ENCODE measurements at regions not wholly inside any gene's neighbourhood (a gene's known extent, or its start where the extent isn't known, plus 50 kb on each side); places are given as distances from the start of the nearest gene placed in this dataset.

DNA sequence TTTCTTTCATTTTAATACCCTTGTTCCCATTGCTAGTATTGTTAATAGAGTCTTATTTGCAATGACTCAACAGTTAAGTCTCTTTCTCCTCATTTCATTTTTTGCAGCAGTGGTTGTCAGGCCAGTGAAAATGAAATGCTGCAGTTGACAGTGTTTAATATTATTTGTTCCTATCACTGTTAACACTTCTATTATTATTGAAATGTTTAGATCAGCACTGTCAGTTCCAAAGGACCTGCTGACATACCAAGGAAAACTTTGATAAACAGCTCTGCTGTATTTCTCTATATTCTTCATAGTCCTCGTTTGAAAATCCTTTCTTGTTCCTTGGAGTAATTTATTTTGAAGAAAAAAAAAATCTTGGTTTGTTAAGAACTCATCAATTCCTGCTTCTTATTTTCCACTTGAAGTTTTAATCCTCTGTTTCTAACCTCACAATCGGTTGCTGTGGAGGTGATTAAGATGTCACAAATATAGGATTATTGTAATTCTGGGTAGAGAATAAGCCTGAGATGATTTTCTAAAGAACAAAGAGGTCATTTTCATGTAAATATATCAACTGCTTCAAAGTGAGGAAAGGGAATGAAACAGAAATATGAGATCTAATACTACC is 1065.9 kb upstream of the CITED2 start:
- no peaks in the 10 kb centered on the region for H3K36me3 ChIP-seq (ENCODE audit: control insufficient read depth in 5 of 5, insufficient read depth in 5 of 5, low read length in 5 of 5)
- no peak overlapping the region for H3K9ac ChIP-seq (ENCODE audit: low read length in 5 of 5)
- H3K9me3 ChIP-seq (ENCODE audit: control insufficient read depth in 5 of 5, low read length in 5 of 5), result no peaks in the 10 kb centered on the region
- no peak overlapping the region for H3K27ac ChIP-seq (ENCODE audit: low read depth, low read length)
- H3K4me3 ChIP-seq (ENCODE audit: low read depth in 1 of 5, low read length in 5 of 5), result no peak overlapping the region
- H3K4me1 ChIP-seq (ENCODE audit: control insufficient read depth in 5 of 5, insufficient read depth in 5 of 5, low read length in 5 of 5), result peaks cover 0 to 2% (median under 1%) of the 10 kb centered on the region in 5 donors
- no peaks in the 10 kb centered on the region for H3K27me3 ChIP-seq (ENCODE audit: control insufficient read depth in 5 of 5, insufficient read depth in 4 of 5, low read length in 5 of 5)

DNA sequence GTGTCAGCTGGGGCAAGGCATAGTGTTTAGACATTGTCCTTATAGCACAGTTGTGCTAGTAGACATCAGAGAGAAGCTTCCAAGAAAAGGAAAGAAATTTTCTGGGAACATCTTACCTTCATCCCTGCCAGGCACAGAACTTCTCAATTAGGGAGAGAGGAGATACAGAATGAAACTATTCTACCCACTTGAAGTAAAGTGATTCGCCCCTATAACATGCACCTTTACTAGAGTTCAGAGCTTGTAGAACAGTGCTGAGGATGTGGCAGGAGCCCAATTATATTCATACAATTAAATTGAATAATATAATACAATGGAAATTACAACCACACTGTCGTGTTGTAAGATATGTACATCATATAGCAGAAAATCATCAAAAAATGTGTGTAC is 1063.9 kb upstream of the CITED2 start:
- no peak overlapping the region for H3K4me3 ChIP-seq (ENCODE audit: low read depth in 1 of 5, low read length in 5 of 5)
- H3K4me1 ChIP-seq (ENCODE audit: control insufficient read depth in 5 of 5, insufficient read depth in 5 of 5, low read length in 5 of 5), result no peaks in the 10 kb centered on the region
- no peaks in the 10 kb centered on the region for H3K27me3 ChIP-seq (ENCODE audit: control insufficient read depth in 5 of 5, insufficient read depth in 4 of 5, low read length in 5 of 5)
- H3K36me3 ChIP-seq (ENCODE audit: control insufficient read depth in 5 of 5, insufficient read depth in 5 of 5, low read length in 5 of 5), result no peaks in the 10 kb centered on the region
- no peak overlapping the region for H3K9ac ChIP-seq (ENCODE audit: low read length in 5 of 5)
- peaks cover 0 to 5% (median 0%) of the 10 kb centered on the region in 5 donors for H3K9me3 ChIP-seq (ENCODE audit: control insufficient read depth in 5 of 5, low read length in 5 of 5)
- H3K27ac ChIP-seq (ENCODE audit: low read depth, low read length), result no peak overlapping the region

GRCh38 chr6:140437619-140438345 is 1063.3 kb upstream of the CITED2 start:
- H3K27me3 ChIP-seq (ENCODE audit: control insufficient read depth in 5 of 5, insufficient read depth in 4 of 5, low read length in 5 of 5), result no peaks in the 10 kb centered on the region
- H3K9me3 ChIP-seq (ENCODE audit: control insufficient read depth in 5 of 5, low read length in 5 of 5), result peaks cover 0 to 5% (median 0%) of the 10 kb centered on the region in 5 donors
- no peak overlapping the region for H3K9ac ChIP-seq (ENCODE audit: low read length in 5 of 5)
- H3K27ac ChIP-seq (ENCODE audit: low read depth, low read length), result no peak overlapping the region
- H3K4me1 ChIP-seq (ENCODE audit: control insufficient read depth in 5 of 5, insufficient read depth in 5 of 5, low read length in 5 of 5), result no peaks in the 10 kb centered on the region
- H3K36me3 ChIP-seq (ENCODE audit: control insufficient read depth in 5 of 5, insufficient read depth in 5 of 5, low read length in 5 of 5), result no peaks in the 10 kb centered on the region
- no peak overlapping the region for H3K4me3 ChIP-seq (ENCODE audit: low read depth in 1 of 5, low read length in 5 of 5)

DNA sequence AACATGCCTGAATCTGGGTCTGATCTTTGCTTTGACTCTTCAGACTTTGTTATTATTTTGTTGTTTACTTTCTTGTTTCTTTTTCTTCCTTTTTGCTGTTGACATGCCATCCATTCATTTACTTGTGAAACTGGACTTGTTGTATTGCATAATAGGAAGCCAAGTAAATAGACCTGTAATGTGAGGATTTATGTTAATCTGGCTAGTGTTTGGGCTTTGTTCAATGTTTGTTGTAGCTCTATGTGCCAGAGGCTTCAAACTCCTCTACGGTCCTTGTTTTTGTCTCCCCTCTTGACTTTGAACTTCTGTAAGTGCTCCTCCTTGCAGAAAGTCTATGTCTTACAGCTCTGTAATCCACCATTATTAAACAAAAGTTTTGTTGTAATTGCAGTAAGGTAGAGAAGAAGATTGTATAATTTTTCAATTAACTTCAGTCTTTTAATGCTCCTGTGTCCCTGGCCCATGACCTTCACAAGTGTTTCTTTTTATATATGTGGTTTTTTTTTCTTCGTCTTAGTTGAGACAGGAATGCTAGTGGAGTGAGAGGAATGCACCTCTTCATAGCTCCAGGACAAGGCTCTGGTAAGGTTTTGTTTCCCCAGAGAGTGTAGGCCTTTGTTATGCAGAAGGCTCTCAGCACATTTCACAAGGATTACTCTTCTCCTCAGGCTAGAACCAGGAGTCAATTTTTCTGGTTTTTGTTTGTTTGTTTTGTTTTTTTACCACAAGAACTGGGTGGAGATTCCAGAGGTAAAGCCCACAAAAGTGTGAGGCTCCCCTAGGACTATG is 1061.8 kb upstream of the CITED2 start:
- no peak overlapping the region for H3K27ac ChIP-seq (ENCODE audit: low read depth, low read length)
- no peaks in the 10 kb centered on the region for H3K4me1 ChIP-seq (ENCODE audit: control insufficient read depth in 5 of 5, insufficient read depth in 5 of 5, low read length in 5 of 5)
- H3K4me3 ChIP-seq (ENCODE audit: low read depth in 1 of 5, low read length in 5 of 5), result no peak overlapping the region
- peaks cover 0 to 5% (median 0%) of the 10 kb centered on the region in 5 donors for H3K9me3 ChIP-seq (ENCODE audit: control insufficient read depth in 5 of 5, low read length in 5 of 5)
- no peak overlapping the region for H3K9ac ChIP-seq (ENCODE audit: low read length in 5 of 5)
- no peaks in the 10 kb centered on the region for H3K36me3 ChIP-seq (ENCODE audit: control insufficient read depth in 5 of 5, insufficient read depth in 5 of 5, low read length in 5 of 5)
- no peaks in the 10 kb centered on the region for H3K27me3 ChIP-seq (ENCODE audit: control insufficient read depth in 5 of 5, insufficient read depth in 4 of 5, low read length in 5 of 5)

- no peaks in the 10 kb centered on the region for H3K27me3 ChIP-seq (ENCODE audit: control insufficient read depth in 5 of 5, insufficient read depth in 4 of 5, low read length in 5 of 5)
- H3K36me3 ChIP-seq (ENCODE audit: control insufficient read depth in 5 of 5, insufficient read depth in 5 of 5, low read length in 5 of 5), result no peaks in the 10 kb centered on the region
- no peak overlapping the region for H3K9ac ChIP-seq (ENCODE audit: low read length in 5 of 5)
- no peak overlapping the region for H3K4me3 ChIP-seq (ENCODE audit: low read depth in 1 of 5, low read length in 5 of 5)
- H3K27ac ChIP-seq (ENCODE audit: low read depth, low read length), result no peak overlapping the region
- no peaks in the 10 kb centered on the region for H3K4me1 ChIP-seq (ENCODE audit: control insufficient read depth in 5 of 5, insufficient read depth in 5 of 5, low read length in 5 of 5)
- H3K9me3 ChIP-seq (ENCODE audit: control insufficient read depth in 5 of 5, low read length in 5 of 5), result peaks cover 0 to 5% (median 0%) of the 10 kb centered on the region in 5 donors
Measured at GRCh38 chr6:140434761-140435160, 1060.3 kb upstream of the CITED2 start.

DNA sequence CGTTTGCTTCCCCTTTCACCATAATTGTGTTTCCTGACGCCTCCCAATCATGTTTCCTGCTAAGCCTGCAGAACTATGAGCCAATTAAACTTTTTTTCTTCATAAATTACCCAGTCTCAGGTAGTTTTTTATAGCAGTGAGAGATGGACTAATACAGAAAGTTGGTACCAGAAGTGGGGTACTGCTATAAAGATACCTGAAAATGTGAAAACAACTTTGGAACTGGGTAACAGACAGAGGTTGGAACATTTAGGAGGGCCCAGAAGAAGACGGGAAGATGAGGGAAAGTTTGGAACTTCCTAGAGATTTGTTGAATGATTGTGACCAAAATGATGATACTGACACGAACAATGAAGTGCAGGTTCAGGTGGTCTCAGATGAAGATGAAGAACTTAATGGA is 1058.6 kb upstream of the CITED2 start:
- Histone ChIP-seq H3K4me1 (ENCODE audit: control insufficient read depth in 5 of 5, insufficient read depth in 5 of 5, low read length in 5 of 5) (no peaks in the 10 kb centered on the region), H3K9me3 (ENCODE audit: control insufficient read depth in 5 of 5, low read length in 5 of 5) (peaks cover 0 to 5% (median 0%) of the 10 kb centered on the region in 5 donors)

GRCh38 chr6:140427842-140428241 is 1053.4 kb upstream of the CITED2 start:
- no peaks in the 10 kb centered on the region for H3K4me1 ChIP-seq (ENCODE audit: control insufficient read depth in 5 of 5, insufficient read depth in 5 of 5, low read length in 5 of 5)
- no peak overlapping the region for H3K9ac ChIP-seq (ENCODE audit: low read length in 5 of 5)
- H3K36me3 ChIP-seq (ENCODE audit: control insufficient read depth in 5 of 5, insufficient read depth in 5 of 5, low read length in 5 of 5), result no peaks in the 10 kb centered on the region
- H3K4me3 ChIP-seq (ENCODE audit: low read depth in 1 of 5, low read length in 5 of 5), result no peak overlapping the region
- H3K27me3 ChIP-seq (ENCODE audit: control insufficient read depth in 5 of 5, insufficient read depth in 4 of 5, low read length in 5 of 5), result no peaks in the 10 kb centered on the region
- H3K27ac ChIP-seq (ENCODE audit: low read depth, low read length), result no peak overlapping the region
- peaks cover 0 to 5% (median 0%) of the 10 kb centered on the region in 5 donors for H3K9me3 ChIP-seq (ENCODE audit: control insufficient read depth in 5 of 5, low read length in 5 of 5)

More for the DNA sequence above, 1058.6 kb upstream of the CITED2 start:
- Histone ChIP-seq H3K36me3 (ENCODE audit: control insufficient read depth in 5 of 5, insufficient read depth in 5 of 5, low read length in 5 of 5) (no peaks in the 10 kb centered on the region), H3K27me3 (ENCODE audit: control insufficient read depth in 5 of 5, insufficient read depth in 4 of 5, low read length in 5 of 5) (no peaks in the 10 kb centered on the region), H3K9ac (ENCODE audit: low read length in 5 of 5) (no peak overlapping the region), H3K4me3 (ENCODE audit: low read depth in 1 of 5, low read length in 5 of 5) (no peak overlapping the region), H3K27ac (ENCODE audit: low read depth, low read length) (no peak overlapping the region)

DNA sequence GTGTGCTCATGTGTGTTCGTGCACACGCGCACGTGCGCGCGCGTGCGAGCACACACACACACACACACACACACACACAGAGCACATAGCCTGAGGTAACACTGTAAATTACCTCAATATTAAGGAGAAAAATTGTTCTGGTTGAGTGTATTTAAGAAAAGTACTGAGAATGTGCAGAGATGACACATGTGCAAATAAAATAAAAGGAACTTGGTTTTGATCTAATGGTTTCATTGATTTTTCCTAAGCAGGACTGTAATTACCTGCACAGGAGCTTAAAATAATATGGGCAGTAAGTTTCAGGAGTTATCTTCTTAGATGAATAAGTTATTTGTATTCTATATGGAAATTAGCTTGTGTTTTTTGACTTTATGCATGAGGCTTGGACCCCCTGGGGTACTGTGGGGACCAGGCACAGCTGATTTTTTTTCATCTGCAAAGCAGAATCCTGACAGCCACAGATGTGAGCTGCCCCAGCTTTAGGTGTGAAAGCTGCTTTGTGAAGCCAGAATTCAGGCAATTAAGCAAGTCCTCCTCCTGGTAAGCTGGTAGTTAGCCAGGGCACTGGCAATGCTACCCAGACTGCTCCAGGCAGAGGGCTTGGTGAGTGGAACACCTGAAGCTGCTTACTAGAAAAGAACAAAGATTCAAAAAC is 1040.6 kb upstream of the CITED2 start:
- Histone ChIP-seq H3K9me3 (ENCODE audit: control insufficient read depth in 5 of 5, low read length in 5 of 5) (peaks cover 0 to 9% (median 4%) of the 10 kb centered on the region in 5 donors), H3K36me3 (ENCODE audit: control insufficient read depth in 5 of 5, insufficient read depth in 5 of 5, low read length in 5 of 5) (no peaks in the 10 kb centered on the region), H3K9ac (ENCODE audit: low read length in 5 of 5) (no peak overlapping the region), H3K4me1 (ENCODE audit: control insufficient read depth in 5 of 5, insufficient read depth in 5 of 5, low read length in 5 of 5) (no peaks in the 10 kb centered on the region), H3K4me3 (ENCODE audit: low read depth in 1 of 5, low read length in 5 of 5) (no peak overlapping the region), H3K27ac (ENCODE audit: low read depth, low read length) (no peak overlapping the region), H3K27me3 (ENCODE audit: control insufficient read depth in 5 of 5, insufficient read depth in 4 of 5, low read length in 5 of 5) (no peaks in the 10 kb centered on the region)

GRCh38 chr6:140403020-140403419 is 1028.6 kb upstream of the CITED2 start:
- no peak overlapping the region for H3K9ac ChIP-seq (ENCODE audit: low read length in 5 of 5)
- no peaks in the 10 kb centered on the region for H3K36me3 ChIP-seq (ENCODE audit: control insufficient read depth in 5 of 5, insufficient read depth in 5 of 5, low read length in 5 of 5)
- H3K27ac ChIP-seq (ENCODE audit: low read depth, low read length), result no peak overlapping the region
- peaks cover 0 to 14% (median 13%) of the 10 kb centered on the region in 5 donors for H3K9me3 ChIP-seq (ENCODE audit: control insufficient read depth in 5 of 5, low read length in 5 of 5)
- H3K27me3 ChIP-seq (ENCODE audit: control insufficient read depth in 5 of 5, insufficient read depth in 4 of 5, low read length in 5 of 5), result no peaks in the 10 kb centered on the region
- no peak overlapping the region for H3K4me3 ChIP-seq (ENCODE audit: low read depth in 1 of 5, low read length in 5 of 5)
- no peaks in the 10 kb centered on the region for H3K4me1 ChIP-seq (ENCODE audit: control insufficient read depth in 5 of 5, insufficient read depth in 5 of 5, low read length in 5 of 5)
